Ovary (tissue), 7 donors: ENCODE measurements at regions not wholly inside any gene's neighbourhood (a gene's known extent, or its start where the extent isn't known, plus 50 kb on each side); places are given as distances from the start of the nearest gene placed in this dataset.

Source experiments
- DNase-seq, 5 donors: peaks; one replicate each; pipeline ENCODE4 v3.0.0-alpha.2; 2019 to 2020
- H3K27ac ChIP-seq, 2 donors: fragments of 200-600 bp; one replicate each; pipeline versions ENCODE4 v1.5.1 to v1.8.0; 2019 to 2022
- H3K27me3 ChIP-seq: fragments of 200-600 bp; one replicate; pipeline ENCODE4 v1.8.0; 2022
- H3K36me3 ChIP-seq: fragments of 200-600 bp; sonication (generic); one replicate; pipeline ENCODE4 v1.5.1; 2019
- H3K4me1 ChIP-seq: one replicate; pipeline ENCODE4 v1.8.1; 2013; ENCODE audit warnings: mild to moderate bottlenecking, moderate library complexity; ENCODE audit not compliant: insufficient read depth
- H3K4me3 ChIP-seq: fragments of 200-600 bp; sonication (generic); one replicate; pipeline ENCODE4 v1.5.1; 2017
- H3K9me3 ChIP-seq, 2 donors: fragments of 200-600 bp in 1 of 2; sonication (generic) in 1 of 2; one replicate each; pipeline versions ENCODE4 v1.5.1 to v1.8.1; 2013 to 2019; ENCODE audit warnings: mild to moderate bottlenecking in 1 of 2, moderate library complexity in 1 of 2
- CTCF ChIP-seq, 3 donors: fragments of 450-650 bp in 2 of 3; fragments of 200-600 bp in 1 of 3; IDR thresholded peaks; one replicate each; pipeline versions ENCODE4 v1.5.1 to v1.8.0; 2016 to 2022; ENCODE audit warnings: antibody characterized with exemption in 3 of 3, mild to moderate bottlenecking in 1 of 3
- EP300 ChIP-seq: sonication (generic); formaldehyde crosslinking; IDR thresholded peaks from one replicate; pipeline ENCODE4 v1.6.1; 2017; ENCODE audit warnings: antibody characterized with exemption
- POLR2A ChIP-seq: fragments of 450-650 bp; IDR thresholded peaks from one replicate; pipeline ENCODE4 v1.6.1; 2017; ENCODE audit warnings: antibody characterized with exemption, mild to moderate bottlenecking, moderate library complexity
- WGBS, 3 donors: extraction: QIAGEN DNeasy Blood & Tissue Kit in 1 of 3; methylation state at CpG; one replicate each; pipeline versions ENCODE4 v1.1.5 to v1.1.7; 2013 to 2017; 5-methylcytosine and 5-hydroxymethylcytosine counted together
- intact Hi-C, 4 donors: fragments of 100-400 bp; cut with DNase I; formaldehyde crosslinking; loops; one replicate each; pipeline versions ENCODE4 v1.11.0 to v1.15.1; 2022 to 2023
- donor health status: DM: no; HTN: no; CAD: no; lungs with moderate emphysema.
- donor health status: DM: no; HTN: no; CAD: no.
- donor health status: Bipolar disorder and iron deficiency.
- donor health status: DM: no; HTN: no; CAD: no.
- donor health status: DM: yes; HTN: yes; CAD: no.

GRCh38 chr4:182082910-182083309 lies 160.3 kb upstream of the TENM3 start:
- H3K9me3 ChIP-seq = no peaks in the 10 kb centered on the region
- no peak overlapping the region for H3K4me3 ChIP-seq
- no peak for DNase-seq
- H3K36me3 ChIP-seq = no peaks in the 10 kb centered on the region
- intact Hi-C loops = no loop called here
- TF ChIP-seq CTCF (IDR thresholded peaks at IDR 0.05) = no peak
- no peak overlapping the region for H3K27ac ChIP-seq
- H3K4me1 ChIP-seq = no peaks in the 10 kb centered on the region
- no peaks in the 10 kb centered on the region for H3K27me3 ChIP-seq

GRCh38 chr4:182083671-182084410 lies 159.4 kb upstream of the TENM3 start:
- no peaks in the 10 kb centered on the region for H3K4me1 ChIP-seq
- H3K27ac ChIP-seq = no peak overlapping the region
- no peaks in the 10 kb centered on the region for H3K36me3 ChIP-seq
- no peaks in the 10 kb centered on the region for H3K27me3 ChIP-seq
- DNase-seq = no peak
- no peaks in the 10 kb centered on the region for H3K9me3 ChIP-seq
- intact Hi-C loops = no loop called here
- 83 to 93% (median 90%) methylated on average over 8 of the region's 8 CpGs for WGBS, 3 donors
- H3K4me3 ChIP-seq = no peak overlapping the region
- no peak for TF ChIP-seq POLR2A
- no peak for TF ChIP-seq EP300

GRCh38 chr4:182085051-182085480 lies 158.1 kb upstream of the TENM3 start:
- intact Hi-C loops = no loop called here

GRCh38 chr4:182089326-182089725 lies 153.9 kb upstream of the TENM3 start:
- no peaks in the 10 kb centered on the region for H3K27me3 ChIP-seq
- intact Hi-C loops = no loop called here
- no peak for DNase-seq
- H3K9me3 ChIP-seq = no peaks in the 10 kb centered on the region
- H3K4me1 ChIP-seq = no peaks in the 10 kb centered on the region
- WGBS, 3 donors = 91 to 96% (median 95%) methylated on average over 2 of the region's 2 CpGs
- no peaks in the 10 kb centered on the region for H3K36me3 ChIP-seq
- no peak for TF ChIP-seq CTCF (IDR thresholded peaks at IDR 0.05)
- TF ChIP-seq POLR2A = no peak
- TF ChIP-seq EP300 = no peak
- H3K27ac ChIP-seq = no peak overlapping the region
- H3K4me3 ChIP-seq = no peak overlapping the region

More at GRCh38 chr4:182085051-182085480, 158.1 kb upstream of the TENM3 start:
- Histone ChIP-seq H3K36me3 (no peaks in the 10 kb centered on the region), H3K4me1 (no peaks in the 10 kb centered on the region), H3K27me3 (no peaks in the 10 kb centered on the region), H3K9me3 (no peaks in the 10 kb centered on the region), H3K27ac (no peak overlapping the region), H3K4me3 (no peak overlapping the region)
- no peak for DNase-seq
- no peak for TF ChIP-seq CTCF (IDR thresholded peaks at IDR 0.05)
- 57 to 70% (median 62%) methylated on average over 4 of the region's 4 CpGs for WGBS, 3 donors

- H3K27ac ChIP-seq = no peak overlapping the region
- H3K27me3 ChIP-seq = no peaks in the 10 kb centered on the region
- no peaks in the 10 kb centered on the region for H3K4me1 ChIP-seq
- no peak for TF ChIP-seq CTCF (IDR thresholded peaks at IDR 0.05)
- no peak for TF ChIP-seq POLR2A
- TF ChIP-seq EP300 = no peak
- intact Hi-C loops = no loop called here
- no peaks in the 10 kb centered on the region for H3K36me3 ChIP-seq
- no peak for DNase-seq
- H3K9me3 ChIP-seq = no peaks in the 10 kb centered on the region
- no peak overlapping the region for H3K4me3 ChIP-seq
- 59 to 66% (median 61%) methylated on average over 5 of the region's 5 CpGs for WGBS, 3 donors
Measured at GRCh38 chr4:182090186-182090585, 153.0 kb upstream of the TENM3 start.
